Right renal pelvis (tissue), 4 donors: ENCODE measurements at regions not wholly inside any gene's neighbourhood (a gene's known extent, or its start where the extent isn't known, plus 50 kb on each side); places are given as distances from the start of the nearest gene placed in this dataset.

Experiments
- DNase-seq, 4 donors: peaks; one replicate each; pipeline ENCODE4 v3.0.0-alpha.2; 2013; ENCODE audit warnings: low read depth in 4 of 4, low spot score in 3 of 4, missing footprints in 1 of 4

GRCh38 chr6:132244744-132245143, 156.5 kb downstream of the MOXD1 start:
- DNase-seq: no peak

- peak in 2 of 4 donors; percentile 36 to 40 for DNase-seq
Measured at GRCh38 chr6:132236744-132237143, 164.5 kb downstream of the MOXD1 start.

DNA sequence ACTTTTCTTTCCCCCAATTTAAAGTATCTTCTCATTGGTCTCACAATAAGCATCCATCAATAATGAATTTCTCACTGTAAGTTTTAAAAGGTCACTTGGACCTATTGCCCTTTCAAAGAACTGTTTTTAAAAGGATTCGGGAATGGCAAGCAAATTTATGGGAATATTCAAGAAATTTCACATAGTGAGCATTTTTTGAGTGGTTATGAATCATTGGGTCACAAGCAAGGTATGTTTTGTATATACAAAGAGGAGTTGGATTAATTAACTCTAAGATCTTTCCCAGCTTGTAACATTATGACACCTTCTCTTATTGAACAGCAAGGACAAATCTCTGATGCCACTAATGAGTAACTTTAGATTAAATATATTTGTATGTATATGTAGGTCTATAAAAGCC, 165.0 kb downstream of the MOXD1 start:
- DNase-seq: no peak

GRCh38 chr6:132235596-132236280, 165.5 kb downstream of the MOXD1 start:
- DNase-seq: no peak

DNA sequence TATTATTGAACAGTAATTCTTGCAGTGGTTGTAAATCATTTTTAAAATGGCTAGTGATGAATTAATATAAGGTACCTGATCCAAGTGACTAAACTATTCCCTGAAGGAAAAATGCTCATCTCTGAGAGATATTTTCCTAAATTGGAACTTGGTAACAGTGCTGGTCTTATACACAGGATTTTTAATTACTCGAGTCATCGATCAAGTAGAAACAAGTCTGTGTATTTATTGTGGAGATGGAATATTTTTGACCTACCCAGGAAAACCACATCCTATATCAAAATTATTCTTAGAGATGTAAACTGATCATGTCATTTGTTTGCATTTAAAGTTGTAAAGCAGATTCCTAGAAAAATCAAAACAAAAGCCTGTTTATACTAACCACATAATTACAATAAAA, 166.9 kb downstream of the MOXD1 start:
- DNase-seq: no peak

GRCh38 chr6:132231121-132231884, 170.0 kb downstream of the MOXD1 start:
- no peak for DNase-seq

- DNase-seq: no peak
Measured at GRCh38 chr6:132228894-132229293, 172.4 kb downstream of the MOXD1 start.

GRCh38 chr6:132227904-132228303, 173.4 kb downstream of the MOXD1 start:
- DNase-seq: no peak

- no peak for DNase-seq
Measured at GRCh38 chr6:132224943-132225342, 176.3 kb downstream of the MOXD1 start.

DNA sequence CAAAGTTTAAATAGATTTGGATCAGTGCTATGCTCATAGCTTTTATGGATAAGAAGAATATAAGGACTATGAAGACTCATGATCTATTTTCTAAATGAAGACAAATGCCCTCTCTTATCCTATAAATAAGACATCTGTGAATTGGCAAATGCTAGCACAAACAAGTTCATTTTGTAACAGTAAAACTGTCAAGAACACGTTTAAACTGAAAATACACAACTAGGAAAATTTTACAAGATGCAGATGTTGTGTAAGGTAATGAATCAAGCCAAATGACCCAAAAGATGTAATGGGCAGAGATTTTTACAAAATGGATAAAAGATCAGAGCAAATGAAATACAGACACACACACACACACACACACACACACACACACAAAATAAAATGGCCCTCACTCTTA, 180.5 kb downstream of the MOXD1 start:
- no peak for DNase-seq

DNA sequence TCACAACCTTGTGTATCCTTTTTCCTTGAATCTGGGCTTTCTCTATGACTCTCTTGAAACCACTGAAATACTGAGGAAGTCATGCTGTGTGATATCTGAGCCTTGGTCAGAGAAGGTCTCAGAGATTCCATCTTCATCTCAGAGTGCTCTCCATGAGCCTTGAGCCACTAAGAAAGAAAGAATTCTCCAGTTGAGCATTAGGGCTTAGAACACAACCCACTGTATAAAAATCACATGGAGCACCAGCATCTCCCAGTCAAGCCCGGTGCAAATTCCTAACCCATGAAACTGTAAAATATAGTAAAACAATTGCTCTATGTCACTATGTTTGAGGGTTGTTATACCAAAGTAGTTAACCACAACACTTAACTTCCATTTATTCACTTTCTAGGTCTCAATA, 181.4 kb downstream of the MOXD1 start:
- DNase-seq: no peak

GRCh38 chr6:132218059-132218696, 183.1 kb downstream of the MOXD1 start:
- DNase-seq: no peak

DNA sequence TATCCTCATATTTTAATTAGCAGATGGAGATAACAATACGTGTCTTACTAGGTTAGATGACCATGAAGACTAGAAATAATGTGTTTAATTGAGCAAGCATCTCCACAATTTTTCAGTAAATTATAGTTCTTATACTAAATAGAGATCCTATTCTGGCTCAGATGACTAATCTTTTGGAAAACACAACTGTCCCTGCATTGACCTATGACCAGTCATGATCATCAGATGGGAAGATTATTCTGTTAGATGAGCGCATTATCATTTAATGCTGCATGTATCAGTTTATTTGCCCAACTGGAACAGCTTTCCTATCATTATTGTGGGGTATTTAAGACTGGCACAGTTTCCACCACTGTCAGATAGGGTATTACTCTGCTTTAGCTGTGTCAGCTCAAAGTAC, 185.5 kb downstream of the MOXD1 start:
- no peak for DNase-seq

DNA sequence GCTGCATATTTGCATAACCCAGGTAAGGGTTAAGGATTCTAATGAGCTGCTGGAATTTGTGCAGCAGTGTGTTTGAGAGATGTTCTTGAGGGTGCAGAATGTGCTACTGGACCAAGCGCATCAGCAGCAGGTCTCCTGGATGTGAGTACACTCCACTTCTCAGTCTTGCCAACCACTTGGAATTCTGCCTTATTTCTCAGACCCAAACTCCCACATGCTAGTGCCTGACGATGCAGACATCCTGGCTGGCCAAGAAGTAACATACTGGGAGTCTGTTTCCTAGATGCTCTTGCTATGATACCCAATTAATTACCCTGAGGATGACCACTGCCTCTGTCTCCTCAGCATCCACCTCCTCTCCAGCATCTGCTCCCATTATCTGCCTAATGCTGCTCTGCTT, 186.6 kb downstream of the MOXD1 start:
- no peak for DNase-seq

DNA sequence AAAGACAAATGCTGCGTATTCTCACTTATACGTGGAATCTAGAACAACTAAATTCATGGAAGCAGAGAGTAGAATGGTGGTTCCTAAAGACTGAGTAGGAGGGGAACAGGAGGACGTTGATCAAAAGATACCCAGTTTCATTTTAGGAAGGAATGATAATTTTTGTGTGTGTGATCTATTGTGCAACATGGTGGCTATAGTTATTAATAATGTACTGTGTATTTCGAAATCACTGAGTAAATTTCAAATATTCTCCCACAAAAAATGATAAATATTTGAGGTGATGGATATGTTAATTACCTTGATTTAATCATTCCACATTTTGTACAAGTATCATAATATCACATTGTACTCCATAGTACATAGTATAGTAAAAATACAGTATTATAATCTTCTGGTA, 187.5 kb downstream of the MOXD1 start:
- no peak for DNase-seq

- no peak for DNase-seq
Measured at GRCh38 chr6:132213191-132213590, 188.1 kb downstream of the MOXD1 start.

- DNase-seq: no peak
Measured at GRCh38 chr6:132210886-132211563, 190.2 kb downstream of the MOXD1 start.

DNA sequence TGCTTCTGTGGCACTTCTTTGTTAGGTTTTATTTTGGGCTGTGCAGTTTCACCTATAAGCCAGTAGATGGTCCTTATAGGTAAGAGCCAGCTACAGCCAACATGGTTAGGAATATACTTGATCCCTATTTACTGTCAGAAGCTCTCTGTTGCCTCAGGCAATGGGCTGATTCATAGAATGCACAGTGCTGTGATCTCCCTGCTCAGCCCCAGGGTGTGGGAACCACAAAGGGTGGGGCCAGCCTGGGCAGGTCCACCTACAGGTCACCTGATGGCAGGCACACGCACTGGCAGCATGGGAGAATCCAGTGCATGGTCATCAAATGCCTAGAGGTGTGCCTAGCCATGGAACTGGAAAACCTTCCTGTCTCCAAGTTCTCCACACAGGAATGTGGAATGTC, 191.9 kb downstream of the MOXD1 start:
- DNase-seq: no peak

DNA sequence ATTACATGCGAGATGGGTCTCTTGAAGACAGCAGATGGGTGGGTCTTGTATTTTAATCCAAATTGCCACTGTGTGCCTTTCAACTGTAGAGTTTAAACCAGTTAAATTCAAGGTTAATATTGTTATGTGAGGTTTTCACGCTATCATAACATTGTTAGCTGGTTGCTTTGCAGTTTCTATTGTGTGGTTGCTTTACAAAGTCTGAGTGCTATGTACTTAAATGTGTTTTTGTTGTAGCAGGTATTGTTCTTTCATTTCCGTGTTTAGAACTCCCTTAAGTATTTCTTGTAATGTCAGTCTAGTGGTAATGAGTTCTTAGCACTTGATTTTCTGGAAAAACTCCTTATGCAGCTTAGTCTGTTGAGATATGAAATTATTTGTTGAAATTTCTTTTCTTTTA, 193.3 kb downstream of the MOXD1 start:
- no peak for DNase-seq

DNA sequence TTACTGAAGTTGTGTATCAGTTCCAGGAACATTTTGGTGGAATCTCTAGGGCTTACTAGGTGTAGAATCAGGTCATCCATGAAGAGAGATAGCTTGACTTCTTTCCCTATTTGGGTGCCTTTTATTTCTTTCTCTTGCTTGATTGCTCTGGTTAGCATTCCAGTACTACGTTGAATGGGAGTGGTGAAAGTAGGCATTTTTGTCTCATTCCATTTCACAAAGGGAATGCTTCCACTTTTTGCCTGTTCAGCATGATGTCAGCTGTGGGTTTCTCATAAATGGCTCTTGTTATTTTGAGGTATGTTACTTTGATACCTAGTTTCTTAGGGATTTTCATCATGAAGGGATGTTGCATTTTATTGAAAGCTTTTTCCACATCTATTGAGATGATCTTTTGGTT, 195.3 kb downstream of the MOXD1 start:
- DNase-seq: no peak

GRCh38 chr6:132204591-132204990, 196.7 kb downstream of the MOXD1 start:
- DNase-seq: no peak
